GM23248 (cell line): ENCODE measurements at regions not wholly inside any gene's neighbourhood (a gene's known extent, or its start where the extent isn't known, plus 50 kb on each side); places are given as distances from the start of the nearest gene placed in this dataset.

Experiments
- DNase-seq: peaks from one replicate; pipeline ENCODE4 v3.0.0-alpha.2; 2015
- H2AFZ ChIP-seq: fragments of 200-600 bp; sonication (generic); 2 replicates; pipeline ENCODE4 v1.6.1; 2016; ENCODE audit warnings: antibody characterized with exemption
- H3F3A ChIP-seq: fragments of 200-600 bp; sonication (generic); 2 replicates; pipeline ENCODE4 v1.6.1; 2016; ENCODE audit warnings: mild to moderate bottlenecking, antibody characterized with exemption, mixed run types; ENCODE audit not compliant: insufficient read depth
- H3K27ac ChIP-seq: fragments of 200-600 bp; sonication (generic); 2 replicates; pipeline ENCODE4 v1.5.1; 2016; ENCODE audit warnings: mild to moderate bottlenecking
- H3K27me3 ChIP-seq: fragments of 200-600 bp; sonication (generic); replicated peaks from 2 replicates; pipeline ENCODE4 v1.6.1; 2016; ENCODE audit warnings: mild to moderate bottlenecking; ENCODE audit not compliant: insufficient read depth
- H3K36me3 ChIP-seq: fragments of 200-600 bp; sonication (generic); 2 replicates; pipeline ENCODE4 v1.6.1; 2016; ENCODE audit warnings: low read depth, mild to moderate bottlenecking
- H3K4me1 ChIP-seq: fragments of 200-600 bp; sonication (generic); 2 replicates; pipeline ENCODE4 v1.6.1; 2016; ENCODE audit warnings: mild to moderate bottlenecking; ENCODE audit not compliant: insufficient read depth
- H3K4me2 ChIP-seq: fragments of 200-600 bp; sonication (generic); one replicate; pipeline ENCODE4 v1.6.1; 2016; ENCODE audit warnings: mild to moderate bottlenecking; ENCODE audit not compliant: unreplicated experiment
- H3K4me3 ChIP-seq: fragments of 200-600 bp; sonication (generic); 2 replicates; pipeline ENCODE4 v1.5.1; 2016; ENCODE audit warnings: mild to moderate bottlenecking
- H3K79me2 ChIP-seq: fragments of 200-600 bp; sonication (generic); 2 replicates; pipeline ENCODE4 v1.6.1; 2016; ENCODE audit warnings: mild to moderate bottlenecking; ENCODE audit not compliant: insufficient read depth
- H3K9ac ChIP-seq: fragments of 200-600 bp; sonication (generic); 2 replicates; pipeline ENCODE4 v1.6.1; 2016; ENCODE audit warnings: mild to moderate bottlenecking
- H3K9me2 ChIP-seq: fragments of 200-600 bp; sonication (generic); 2 replicates; pipeline ENCODE4 v1.6.1; 2016; ENCODE audit warnings: mixed run types, mild to moderate bottlenecking, moderate library complexity; ENCODE audit not compliant: insufficient read depth
- H3K9me3 ChIP-seq: fragments of 200-600 bp; sonication (generic); one replicate; pipeline ENCODE4 v1.6.1; 2017; ENCODE audit warnings: low read depth
- H4K20me1 ChIP-seq: fragments of 200-600 bp; sonication (generic); 2 replicates; pipeline ENCODE4 v1.6.0; 2016; ENCODE audit not compliant: insufficient read depth
- EZH2 ChIP-seq: fragments of 200-600 bp; sonication (generic); IDR thresholded peaks from 2 replicates; pipeline ENCODE4 v1.6.1; 2018; ENCODE audit warnings: antibody characterized with exemption, mild to moderate bottlenecking; ENCODE audit not compliant: insufficient read depth, poor library complexity, severe bottlenecking
- EZH2phosphoT487 ChIP-seq: fragments of 200-600 bp; sonication (generic); IDR thresholded peaks from 2 replicates; pipeline ENCODE4 v1.6.1; 2018; ENCODE audit warnings: antibody characterized with exemption, moderate library complexity, mild to moderate bottlenecking, low read depth; ENCODE audit not compliant: insufficient read depth
- WGBS, 2 experiments: methylation state at CpG; one replicate each; pipeline ENCODE4 v1.1.6; 2015 to 2017; ENCODE audit warnings: low lambda C conversion rate in 2 of 2, low coverage in 1 of 2; ENCODE audit errors: missing lambda C conversion rate in 2 of 2; 5-methylcytosine and 5-hydroxymethylcytosine counted together
- in situ Hi-C: fragments of 300-500 bp; cut with MboI; formaldehyde crosslinking; loops from 2 replicates; pipeline ENCODE4 v1.15.0; 2020

GRCh38 chr7:97377713-97378112 is 260.2 kb downstream of the SDHAF3 start:
- Histone ChIP-seq H3K36me3 (no peaks in the 10 kb centered on the region), H3K27ac (no peak overlapping the region), H3K4me1 (no peaks in the 10 kb centered on the region), H2AFZ (no peak overlapping the region), H3K79me2 (no peaks in the 10 kb centered on the region), H4K20me1 (no peaks in the 10 kb centered on the region), H3K27me3 (no peaks in the 10 kb centered on the region), H3K4me3 (no peak overlapping the region), H3K4me2 (no peak overlapping the region), H3K9me2 (no peaks in the 10 kb centered on the region), H3F3A (no peaks in the 10 kb centered on the region), H3K9ac (no peak overlapping the region), H3K9me3 (no peaks in the 10 kb centered on the region)
- DNase-seq: no peak
- WGBS, 2 experiments: 49 to 52% methylated on average over 3 of the region's 3 CpGs
- no peak for TF ChIP-seq EZH2phosphoT487
- no peak for TF ChIP-seq EZH2
- in situ Hi-C loops: no loop called here

- no peak overlapping the region for H3K9ac ChIP-seq
- TF ChIP-seq EZH2 (no peak), EZH2phosphoT487 (no peak)
- no peak for DNase-seq
- H4K20me1 ChIP-seq: no peaks in the 10 kb centered on the region
- H3K27ac ChIP-seq: no peak overlapping the region
- WGBS, 2 experiments: 5 to 12% methylated on average over 4 of the region's 4 CpGs
- H3K36me3 ChIP-seq: no peaks in the 10 kb centered on the region
- no peaks in the 10 kb centered on the region for H3K27me3 ChIP-seq
- in situ Hi-C loops: no loop called here
- H3F3A ChIP-seq: no peaks in the 10 kb centered on the region
- no peaks in the 10 kb centered on the region for H3K9me3 ChIP-seq
- no peak overlapping the region for H2AFZ ChIP-seq
- H3K79me2 ChIP-seq: no peaks in the 10 kb centered on the region
- H3K4me1 ChIP-seq: no peaks in the 10 kb centered on the region
- H3K4me2 ChIP-seq: no peak overlapping the region
- H3K4me3 ChIP-seq: no peak overlapping the region
- no peaks in the 10 kb centered on the region for H3K9me2 ChIP-seq
Observed at GRCh38 chr7:97381815-97382554, 264.5 kb downstream of the SDHAF3 start.

GRCh38 chr7:97390052-97390451 is 272.6 kb downstream of the SDHAF3 start:
- H3F3A ChIP-seq: no peaks in the 10 kb centered on the region
- no peaks in the 10 kb centered on the region for H3K27me3 ChIP-seq
- H4K20me1 ChIP-seq: no peaks in the 10 kb centered on the region
- H3K9me2 ChIP-seq: no peaks in the 10 kb centered on the region
- H3K9ac ChIP-seq: no peak overlapping the region
- WGBS, 2 experiments: 31 to 42% methylated on average over 6 of the region's 6 CpGs
- H3K4me3 ChIP-seq: no peak overlapping the region
- no peak overlapping the region for H3K4me2 ChIP-seq
- H3K27ac ChIP-seq: no peak overlapping the region
- H3K4me1 ChIP-seq: no peaks in the 10 kb centered on the region
- no peaks in the 10 kb centered on the region for H3K36me3 ChIP-seq
- no peak overlapping the region for H2AFZ ChIP-seq
- DNase-seq: no peak
- no peaks in the 10 kb centered on the region for H3K9me3 ChIP-seq
- TF ChIP-seq EZH2phosphoT487 (no peak), EZH2 (no peak)
- H3K79me2 ChIP-seq: no peaks in the 10 kb centered on the region
- in situ Hi-C loops: no loop called here

- Histone ChIP-seq H3K9me2 (no peaks in the 10 kb centered on the region), H3K27me3 (no peaks in the 10 kb centered on the region), H3K79me2 (no peaks in the 10 kb centered on the region), H3F3A (no peaks in the 10 kb centered on the region), H3K27ac (no peak overlapping the region), H2AFZ (no peak overlapping the region), H3K9ac (no peak overlapping the region), H3K4me1 (no peaks in the 10 kb centered on the region), H3K9me3 (no peaks in the 10 kb centered on the region), H3K36me3 (no peaks in the 10 kb centered on the region), H3K4me2 (no peak overlapping the region), H3K4me3 (no peak overlapping the region), H4K20me1 (no peaks in the 10 kb centered on the region)
- no peak for DNase-seq
- 7 to 9% methylated on average over 4 of the region's 4 CpGs for WGBS, 2 experiments
- in situ Hi-C loops: no loop called here
- TF ChIP-seq EZH2 (no peak), EZH2phosphoT487 (no peak)
Observed at GRCh38 chr7:97390915-97391593, 273.6 kb downstream of the SDHAF3 start.
